HepG2 (cell line): ENCODE measurements at regions not wholly inside any gene's neighbourhood (a gene's known extent, or its start where the extent isn't known, plus 50 kb on each side); places are given as distances from the start of the nearest gene placed in this dataset.

ENCODE experiments used
- ARNT2 ChIP-seq: sonication (generic); formaldehyde crosslinking; IDR thresholded peaks from 2 replicates; pipeline ENCODE4 v1.8.0; 2022; ENCODE audit warnings: mild to moderate bottlenecking, low read depth, missing genetic modification reagents, moderate library complexity
- CSRNP2 ChIP-seq: sonication (generic); formaldehyde crosslinking; conservative IDR thresholded peaks from 2 replicates; pipeline ENCODE4 v1.8.0; 2022; ENCODE audit warnings: low read depth, missing genetic modification reagents
- ETV5 ChIP-seq: IDR thresholded peaks from 2 replicates; pipeline ENCODE4 v1.6.1; 2018; ENCODE audit warnings: missing biosample characterization, missing genetic modification reagents, inconsistent platforms, borderline replicate concordance
- FOXA3 ChIP-seq: IDR thresholded peaks from 2 replicates; pipeline ENCODE4 v1.6.1; 2016; ENCODE audit warnings: missing genetic modification reagents, missing compliant biosample characterization
- HIVEP1 ChIP-seq: sonication (generic); formaldehyde crosslinking; IDR thresholded peaks from 2 replicates; pipeline ENCODE4 v1.4.0; 2020; ENCODE audit warnings: mild to moderate bottlenecking, missing genetic modification reagents
- HNRNPUL1 ChIP-seq: fragments of 200-400 bp; formaldehyde crosslinking; IDR thresholded peaks from 2 replicates; pipeline ENCODE4 v1.6.1; 2017; ENCODE audit warnings: low read depth, mild to moderate bottlenecking, low read length, moderate library complexity
- HOXA5 ChIP-seq: sonication (generic); formaldehyde crosslinking; IDR thresholded peaks from 2 replicates; pipeline ENCODE4 v1.4.0; 2020; ENCODE audit warnings: missing genetic modification reagents
- JUN ChIP-seq: sonication (generic); formaldehyde crosslinking; IDR thresholded peaks from 2 replicates; pipeline ENCODE4 v1.4.0; 2020; ENCODE audit warnings: mild to moderate bottlenecking, missing genetic modification reagents
- KLF15 ChIP-seq: sonication (generic); formaldehyde crosslinking; IDR thresholded peaks from 2 replicates; pipeline ENCODE4 v1.8.1; 2023; ENCODE audit warnings: borderline replicate concordance, mild to moderate bottlenecking, inconsistent platforms, missing genetic modification reagents, mixed read lengths
- MAFG ChIP-seq: sonication (generic); formaldehyde crosslinking; IDR thresholded peaks from 2 replicates; pipeline ENCODE4 v1.5.1; 2020; ENCODE audit warnings: mild to moderate bottlenecking, missing genetic modification reagents
- MAX ChIP-seq: IDR thresholded peaks from 2 replicates; pipeline ENCODE4 v1.6.1; 2012; ENCODE audit warnings: inconsistent platforms
- MXD1 ChIP-seq: sonication (generic); formaldehyde crosslinking; IDR thresholded peaks from 2 replicates; pipeline ENCODE4 v1.4.0; 2020; ENCODE audit warnings: mild to moderate bottlenecking, missing genetic modification reagents
- NFE2L2 ChIP-seq: fragments of 150-350 bp; IDR thresholded peaks from 2 replicates; pipeline ENCODE4 v1.6.1; 2014; ENCODE audit warnings: low read length
- NFRKB ChIP-seq: fragments of 450-650 bp; IDR thresholded peaks from 2 replicates; pipeline ENCODE4 v1.6.1; 2017
- PCBP2 ChIP-seq: fragments of 200-400 bp; formaldehyde crosslinking; optimal IDR thresholded peaks from 2 replicates; pipeline ENCODE3; 2018; ENCODE audit warnings: low read length, low read depth; ENCODE audit not compliant: poor library complexity, severe bottlenecking
- PHB2 ChIP-seq: fragments of 450-650 bp; IDR thresholded peaks from 2 replicates; pipeline ENCODE4 v1.6.1; 2018; ENCODE audit not compliant: partially characterized antibody
- PHF20 ChIP-seq: sonication (generic); formaldehyde crosslinking; IDR thresholded peaks from 2 replicates; pipeline ENCODE4 v1.5.0; 2020; ENCODE audit warnings: mild to moderate bottlenecking, missing genetic modification reagents
- PTBP1 ChIP-seq: fragments of 200-400 bp; formaldehyde crosslinking; IDR thresholded peaks from 2 replicates; pipeline ENCODE4 v1.6.1; 2018; ENCODE audit warnings: low read length, low read depth; ENCODE audit not compliant: poor library complexity, severe bottlenecking
- TEF ChIP-seq: sonication (generic); formaldehyde crosslinking; IDR thresholded peaks from 2 replicates; pipeline ENCODE4 v1.5.0; 2020; ENCODE audit warnings: missing genetic modification reagents
- YEATS2 ChIP-seq: sonication (generic); formaldehyde crosslinking; IDR thresholded peaks from 2 replicates; pipeline ENCODE4 v1.4.0; 2020; ENCODE audit warnings: missing genetic modification reagents, borderline replicate concordance
- ZBTB7A ChIP-seq: sonication (generic); formaldehyde crosslinking; IDR thresholded peaks from 2 replicates; pipeline ENCODE4 v1.8.0; 2022; ENCODE audit warnings: mild to moderate bottlenecking, missing genetic modification reagents
- ZBTB8A ChIP-seq: sonication (generic); formaldehyde crosslinking; IDR thresholded peaks from 2 replicates; pipeline ENCODE4 v1.4.0; 2020; ENCODE audit warnings: mild to moderate bottlenecking, low read depth, missing genetic modification reagents, borderline replicate concordance
- ZFY ChIP-seq: sonication (generic); formaldehyde crosslinking; IDR thresholded peaks from 2 replicates; pipeline ENCODE4 v1.4.0; 2020; ENCODE audit warnings: missing genetic modification reagents
- ZNF230 ChIP-seq: sonication (generic); formaldehyde crosslinking; IDR thresholded peaks from 2 replicates; pipeline ENCODE4 v1.4.0; 2020; ENCODE audit warnings: mild to moderate bottlenecking, missing genetic modification reagents
- ZNF558 ChIP-seq: sonication (generic); formaldehyde crosslinking; IDR thresholded peaks from 2 replicates; pipeline ENCODE4 v1.9.0; 2022; ENCODE audit warnings: mild to moderate bottlenecking, missing genetic modification reagents, borderline replicate concordance
- ZNF614 ChIP-seq: IDR thresholded peaks from 2 replicates; pipeline ENCODE4 v1.6.1; 2018; ENCODE audit warnings: missing biosample characterization, missing genetic modification reagents, inconsistent platforms, borderline replicate concordance
- ZNF703 ChIP-seq: sonication (generic); formaldehyde crosslinking; IDR thresholded peaks from 2 replicates; pipeline ENCODE4 v1.5.1; 2020; ENCODE audit warnings: missing genetic modification reagents, mild to moderate bottlenecking, moderate library complexity, borderline replicate concordance
- ZNF747 ChIP-seq: sonication (generic); formaldehyde crosslinking; IDR thresholded peaks from 2 replicates; pipeline ENCODE4 v1.8.1; 2023; ENCODE audit warnings: missing genetic modification reagents, mild to moderate bottlenecking, borderline replicate concordance
- ZNF792 ChIP-seq: IDR thresholded peaks from 2 replicates; pipeline ENCODE4 v1.6.1; 2016
- ZNF841 ChIP-seq: sonication (generic); formaldehyde crosslinking; IDR thresholded peaks from 2 replicates; pipeline ENCODE4 v1.8.1; 2023; ENCODE audit warnings: missing genetic modification reagents, borderline replicate concordance
- ZNF879 ChIP-seq: sonication (generic); formaldehyde crosslinking; IDR thresholded peaks from 2 replicates; pipeline ENCODE4 v1.8.1; 2023; ENCODE audit warnings: missing genetic modification reagents
- ZSCAN25 ChIP-seq: sonication (generic); formaldehyde crosslinking; IDR thresholded peaks from 2 replicates; pipeline ENCODE4 v1.8.0; 2022; ENCODE audit warnings: mild to moderate bottlenecking, missing genetic modification reagents

GRCh38 chr12:124481257-124481750 lies 86.1 kb downstream of the NCOR2 start (continued):
- TF ChIP-seq ZNF703: no peak
- peak; percentile 29; the same call in 1 of the 2 replicates for TF ChIP-seq ETV5 (CRISPR knock-in tag)
- no peak for TF ChIP-seq ARNT2 (CRISPR knock-in tag)
- TF ChIP-seq PHB2: no peak
- peak; percentile 39; the same call in 1 of the 2 replicates for TF ChIP-seq ZFY (CRISPR knock-in tag)
- no peak for TF ChIP-seq HOXA5
- TF ChIP-seq ZNF841: no peak
- no peak for TF ChIP-seq ZNF558 (CRISPR knock-in tag)
- peak; percentile 90; the same call in 1 of the 2 replicates for TF ChIP-seq ZNF614 (CRISPR knock-in tag)
- no peak for TF ChIP-seq MAFG (CRISPR knock-in tag)
- no peak for TF ChIP-seq ZNF792 (CRISPR knock-in tag)
- TF ChIP-seq PHF20 (CRISPR knock-in tag): no peak
- no peak for TF ChIP-seq FOXA3 (CRISPR knock-in tag)
- no peak; the same call in 1 of the 2 replicates for TF ChIP-seq HIVEP1 (CRISPR knock-in tag)
- no peak for TF ChIP-seq ZSCAN25 (CRISPR knock-in tag)
- peak; percentile 74 for TF ChIP-seq MAX
- TF ChIP-seq CSRNP2 (CRISPR knock-in tag): no peak
- TF ChIP-seq TEF: no peak
- no peak for TF ChIP-seq ZNF747
- TF ChIP-seq PTBP1: no peak
- no peak for TF ChIP-seq PCBP2
- TF ChIP-seq NFRKB: no peak
- 0 out of 2 replicates have a peak, but pooled peaks have one; percentile 54 for TF ChIP-seq ZNF230 (CRISPR knock-in tag)
- TF ChIP-seq NFE2L2: no peak
- peak; percentile 42; the same call in 1 of the 2 replicates for TF ChIP-seq JUN (CRISPR knock-in tag)
- TF ChIP-seq MXD1 (CRISPR knock-in tag): no peak
- no peak for TF ChIP-seq ZBTB8A
- no peak for TF ChIP-seq HNRNPUL1
- TF ChIP-seq YEATS2: no peak
- no peak for TF ChIP-seq ZBTB7A
- TF ChIP-seq KLF15 (CRISPR knock-in tag): no peak
- TF ChIP-seq ZNF879: no peak
